Neural progenitor cell (in vitro differentiated cells): ENCODE measurements at regions not wholly inside any gene's neighbourhood (a gene's known extent, or its start where the extent isn't known, plus 50 kb on each side); places are given as distances from the start of the nearest gene placed in this dataset.

ENCODE experiments used
- DNase-seq: peaks from one replicate; pipeline ENCODE4 v3.0.0-alpha.2; 2016; ENCODE audit warnings: low spot score
- H2AFZ ChIP-seq: fragments of 200-600 bp; sonication (generic); replicated peaks from 2 replicates; pipeline ENCODE4 v1.6.1; 2016; ENCODE audit warnings: antibody characterized with exemption
- H3F3A ChIP-seq: fragments of 200-600 bp; sonication (generic); 2 replicates; pipeline ENCODE4 v1.6.1; 2016; ENCODE audit warnings: antibody characterized with exemption, low read depth
- H3K27ac ChIP-seq: fragments of 200-600 bp; sonication (generic); 2 replicates; pipeline ENCODE4 v1.5.1; 2016; ENCODE audit warnings: mild to moderate bottlenecking
- H3K27me3 ChIP-seq: fragments of 200-600 bp; sonication (generic); 2 replicates; pipeline ENCODE4 v1.6.1; 2016; ENCODE audit warnings: mild to moderate bottlenecking, moderate library complexity
- H3K36me3 ChIP-seq: fragments of 200-600 bp; sonication (generic); 2 replicates; pipeline ENCODE4 v1.5.1; 2016
- H3K4me1 ChIP-seq: fragments of 200-600 bp; sonication (generic); 2 replicates; pipeline ENCODE4 v1.6.1; 2016; ENCODE audit warnings: mixed run types
- H3K4me2 ChIP-seq: fragments of 200-600 bp; sonication (generic); 2 replicates; pipeline ENCODE4 v1.6.1; 2016
- H3K4me3 ChIP-seq: fragments of 200-600 bp; sonication (generic); 2 replicates; pipeline ENCODE4 v1.5.1; 2016
- H3K79me2 ChIP-seq: fragments of 200-600 bp; sonication (generic); 2 replicates; pipeline ENCODE4 v1.6.1; 2016; ENCODE audit warnings: low read depth
- H3K9ac ChIP-seq: fragments of 200-600 bp; sonication (generic); 2 replicates; pipeline ENCODE4 v1.6.1; 2016
- H3K9me3 ChIP-seq: fragments of 200-600 bp; sonication (generic); 2 replicates; pipeline ENCODE4 v1.5.1; 2016; ENCODE audit warnings: low read depth
- H4K20me1 ChIP-seq: fragments of 200-600 bp; sonication (generic); 2 replicates; pipeline ENCODE4 v1.6.1; 2016; ENCODE audit warnings: low read depth
- H3K27ac Mint-ChIP-seq: 3 replicates; pipeline ENCODE4 v1.8.0; 2021; ENCODE audit warnings: mixed read lengths
- H3K27me3 Mint-ChIP-seq: 2 replicates; pipeline ENCODE4 v1.8.0; 2022; ENCODE audit warnings: low read depth, mild to moderate bottlenecking, inconsistent platforms, moderate library complexity, mixed read lengths; ENCODE audit not compliant: insufficient read depth
- H3K36me3 Mint-ChIP-seq: 3 replicates; pipeline ENCODE4 v1.8.0; 2021; ENCODE audit warnings: mixed read lengths
- H3K4me1 Mint-ChIP-seq: 3 replicates; pipeline ENCODE4 v1.8.0; 2021; ENCODE audit warnings: mixed read lengths
- H3K4me3 Mint-ChIP-seq: 3 replicates; pipeline ENCODE4 v1.8.0; 2021; ENCODE audit warnings: mild to moderate bottlenecking, moderate library complexity, mixed read lengths
- H3K9me3 Mint-ChIP-seq: 3 replicates; pipeline ENCODE4 v1.8.0; 2020; ENCODE audit warnings: mixed read lengths
- EZH2 ChIP-seq: fragments of 200-600 bp; sonication (generic); IDR thresholded peaks from 2 replicates; pipeline ENCODE4 v1.6.1; 2017; ENCODE audit warnings: antibody characterized with exemption, mild to moderate bottlenecking, moderate library complexity
- EZH2phosphoT487 ChIP-seq: fragments of 200-600 bp; sonication (generic); IDR thresholded peaks from 2 replicates; pipeline ENCODE4 v1.6.1; 2017; ENCODE audit warnings: antibody characterized with exemption
- TF ChIP-seq, protein P1 (sequence below): fragments of 200-600 bp; sonication (generic); IDR thresholded peaks from 2 replicates; pipeline ENCODE4 v1.5.1; 2017; ENCODE audit warnings: antibody characterized with exemption, mild to moderate bottlenecking

DNA sequence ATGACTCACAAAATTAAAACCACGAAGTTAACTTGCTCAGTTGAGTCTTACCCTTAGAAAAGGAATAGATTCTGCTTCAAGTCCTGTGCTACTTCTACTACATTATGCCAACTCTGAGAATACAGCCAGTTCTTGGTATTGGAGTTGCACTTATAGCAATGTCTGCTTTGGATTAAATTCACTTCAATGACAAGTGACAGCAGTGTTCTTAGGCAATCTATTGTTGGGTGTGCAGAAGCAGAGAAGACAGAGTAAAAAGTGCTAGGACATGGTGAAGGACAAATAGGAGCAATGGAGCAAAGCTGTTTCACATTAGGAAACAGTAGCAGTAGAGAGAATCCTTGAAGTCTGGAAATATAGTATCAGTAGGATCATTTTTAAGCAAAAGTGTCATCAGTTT lies 713.1 kb downstream of the SI start:
- Histone ChIP-seq H3K4me3 (no peak overlapping the region), H2AFZ (no peak overlapping the region), H3K36me3 (no peaks in the 10 kb centered on the region), H3F3A (no peaks in the 10 kb centered on the region), H3K9me3 (no peaks in the 10 kb centered on the region), H3K27ac (no peak overlapping the region), H3K4me1 (no peaks in the 10 kb centered on the region), H3K27me3 (no peaks in the 10 kb centered on the region), H3K79me2 (no peaks in the 10 kb centered on the region), H4K20me1 (no peaks in the 10 kb centered on the region), H3K9ac (no peak overlapping the region), H3K4me2 (no peak overlapping the region)
- H3K27me3 Mint-ChIP-seq, result no peaks in the 10 kb centered on the region
- DNase-seq, result no peak
- no peak overlapping the region for H3K27ac Mint-ChIP-seq
- H3K4me1 Mint-ChIP-seq, result peaks cover 2% of the 10 kb centered on the region
- no peaks in the 10 kb centered on the region for H3K9me3 Mint-ChIP-seq
- no peak overlapping the region for H3K4me3 Mint-ChIP-seq
- H3K36me3 Mint-ChIP-seq, result no peaks in the 10 kb centered on the region
- TF ChIP-seq EZH2 (no peak), EZH2phosphoT487 (no peak)
- TF ChIP-seq, protein P1, sequence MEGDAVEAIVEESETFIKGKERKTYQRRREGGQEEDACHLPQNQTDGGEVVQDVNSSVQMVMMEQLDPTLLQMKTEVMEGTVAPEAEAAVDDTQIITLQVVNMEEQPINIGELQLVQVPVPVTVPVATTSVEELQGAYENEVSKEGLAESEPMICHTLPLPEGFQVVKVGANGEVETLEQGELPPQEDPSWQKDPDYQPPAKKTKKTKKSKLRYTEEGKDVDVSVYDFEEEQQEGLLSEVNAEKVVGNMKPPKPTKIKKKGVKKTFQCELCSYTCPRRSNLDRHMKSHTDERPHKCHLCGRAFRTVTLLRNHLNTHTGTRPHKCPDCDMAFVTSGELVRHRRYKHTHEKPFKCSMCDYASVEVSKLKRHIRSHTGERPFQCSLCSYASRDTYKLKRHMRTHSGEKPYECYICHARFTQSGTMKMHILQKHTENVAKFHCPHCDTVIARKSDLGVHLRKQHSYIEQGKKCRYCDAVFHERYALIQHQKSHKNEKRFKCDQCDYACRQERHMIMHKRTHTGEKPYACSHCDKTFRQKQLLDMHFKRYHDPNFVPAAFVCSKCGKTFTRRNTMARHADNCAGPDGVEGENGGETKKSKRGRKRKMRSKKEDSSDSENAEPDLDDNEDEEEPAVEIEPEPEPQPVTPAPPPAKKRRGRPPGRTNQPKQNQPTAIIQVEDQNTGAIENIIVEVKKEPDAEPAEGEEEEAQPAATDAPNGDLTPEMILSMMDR, result no peak

DNA sequence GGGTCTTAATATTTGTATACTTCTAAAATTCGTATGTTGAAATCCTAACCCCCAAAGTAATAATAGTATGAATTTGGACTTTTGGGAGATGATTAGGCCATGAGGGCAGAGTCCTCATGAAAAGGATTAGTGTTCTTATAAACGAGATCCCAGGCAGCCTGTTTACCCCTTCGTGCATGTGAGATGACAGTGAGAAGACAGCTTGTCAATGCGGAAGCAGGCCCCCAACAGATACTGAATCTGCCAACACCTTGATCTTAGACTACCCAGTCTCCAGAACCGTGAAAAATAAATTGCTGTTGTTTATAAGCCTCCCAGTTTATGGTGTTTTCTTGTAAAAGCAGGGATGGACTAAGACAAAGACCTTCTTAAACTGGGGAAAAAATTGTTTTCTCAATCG lies 714.2 kb downstream of the SI start:
- Mint-ChIP-seq H3K4me1 (peaks cover 2% of the 10 kb centered on the region), H3K36me3 (no peaks in the 10 kb centered on the region), H3K9me3 (no peaks in the 10 kb centered on the region), H3K4me3 (no peak overlapping the region), H3K27me3 (no peaks in the 10 kb centered on the region), H3K27ac (no peak overlapping the region)
- DNase-seq, result no peak
- Histone ChIP-seq H3K4me2 (no peak overlapping the region), H3K36me3 (no peaks in the 10 kb centered on the region), H3K9ac (no peak overlapping the region), H3K9me3 (no peaks in the 10 kb centered on the region), H4K20me1 (no peaks in the 10 kb centered on the region), H3K4me1 (no peaks in the 10 kb centered on the region), H3K4me3 (no peak overlapping the region), H3K79me2 (no peaks in the 10 kb centered on the region), H3F3A (no peaks in the 10 kb centered on the region), H2AFZ (no peak overlapping the region), H3K27ac (no peak overlapping the region), H3K27me3 (no peaks in the 10 kb centered on the region)
- TF ChIP-seq, protein P1, result no peak
- TF ChIP-seq EZH2phosphoT487 (no peak), EZH2 (no peak)

DNA sequence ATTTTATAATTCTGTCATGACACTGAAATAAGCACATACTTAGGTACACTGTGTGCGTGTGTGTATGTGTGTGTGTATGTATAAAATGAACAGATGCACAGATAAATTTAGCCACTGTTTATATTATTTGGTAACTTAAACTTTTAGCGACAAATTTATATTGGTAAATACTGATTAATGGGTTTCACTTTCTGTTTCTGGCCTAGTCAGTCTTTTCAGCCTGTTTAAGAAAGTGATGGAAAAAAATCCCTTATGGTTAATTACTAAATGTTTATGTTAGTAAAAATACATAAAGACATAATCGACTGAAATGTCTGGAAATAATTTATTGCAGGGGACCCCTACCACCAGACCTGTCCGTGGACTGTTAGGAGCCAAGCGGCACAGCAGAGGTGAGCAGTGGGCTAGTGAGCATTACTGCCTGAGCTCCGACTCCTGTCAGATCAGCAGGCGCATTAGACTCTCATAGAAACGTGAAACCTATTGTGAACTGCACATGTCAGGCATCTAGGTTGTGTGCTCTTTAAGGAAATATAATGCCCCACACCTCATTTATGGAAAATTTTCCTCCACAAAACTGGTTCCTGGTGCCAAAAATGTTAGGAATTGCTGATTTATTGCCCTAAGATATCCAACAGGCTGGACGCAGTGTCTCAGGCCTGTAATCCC lies 717.4 kb downstream of the SI start:
- Histone ChIP-seq H4K20me1 (no peaks in the 10 kb centered on the region), H3K79me2 (no peaks in the 10 kb centered on the region), H3K4me1 (no peaks in the 10 kb centered on the region), H3K4me3 (no peak overlapping the region), H3K27me3 (no peaks in the 10 kb centered on the region), H3F3A (no peaks in the 10 kb centered on the region), H3K4me2 (no peak overlapping the region), H2AFZ (no peak overlapping the region), H3K9ac (no peak overlapping the region), H3K36me3 (no peaks in the 10 kb centered on the region), H3K27ac (no peak overlapping the region), H3K9me3 (no peaks in the 10 kb centered on the region)
- Mint-ChIP-seq H3K27me3 (no peaks in the 10 kb centered on the region), H3K36me3 (no peaks in the 10 kb centered on the region), H3K4me1 (peaks cover 2% of the 10 kb centered on the region), H3K9me3 (no peaks in the 10 kb centered on the region), H3K27ac (no peak overlapping the region), H3K4me3 (no peak overlapping the region)
- no peak for DNase-seq
- TF ChIP-seq, protein P1, result no peak
- TF ChIP-seq EZH2, result no peak
